Liver (tissue), 8 donors: ENCODE measurements at regions not wholly inside any gene's neighbourhood (a gene's known extent, or its start where the extent isn't known, plus 50 kb on each side); places are given as distances from the start of the nearest gene placed in this dataset.
"Not testable (repeated sequence)": the region's sequence is repeated elsewhere in the genome, so short reads cannot be mapped to it uniquely, and the experiment has no call there.

ENCODE experiments used
- DNase-seq: peaks from one replicate; pipeline ENCODE4 v3.0.0-alpha.2; 2017; ENCODE audit warnings: low spot score
- H3K27ac ChIP-seq, 2 donors: one replicate each; pipeline ENCODE4 v1.7.0; 2013; ENCODE audit warnings: inconsistent platforms in 2 of 2, low read length in 2 of 2, control low read depth in 1 of 2, low read depth in 1 of 2, mild to moderate bottlenecking in 1 of 2
- H3K27me3 ChIP-seq, 4 donors: one replicate each; pipeline versions ENCODE4 v1.6.1 to v1.7.0; 2013; ENCODE audit warnings: low read length in 3 of 4, inconsistent platforms in 1 of 4, mild to moderate bottlenecking in 1 of 4, moderate library complexity in 1 of 4; ENCODE audit not compliant: control insufficient read depth in 4 of 4, insufficient read depth in 4 of 4
- H3K36me3 ChIP-seq, 4 donors: one replicate each; pipeline versions ENCODE4 v1.6.1 to v1.7.0; 2013; ENCODE audit warnings: low read length in 3 of 4, mild to moderate bottlenecking in 3 of 4, low read depth in 1 of 4, moderate library complexity in 1 of 4; ENCODE audit not compliant: control insufficient read depth in 4 of 4, insufficient read depth in 3 of 4
- H3K4me1 ChIP-seq, 4 donors: one replicate each; pipeline versions ENCODE4 v1.6.1 to v1.7.0; 2013; ENCODE audit warnings: low read length in 3 of 4, mild to moderate bottlenecking in 3 of 4, moderate library complexity in 1 of 4; ENCODE audit not compliant: control insufficient read depth in 4 of 4, insufficient read depth in 4 of 4
- H3K4me3 ChIP-seq, 3 donors: one replicate each; pipeline versions ENCODE4 v1.6.1 to v1.7.0; 2013; ENCODE audit warnings: low read length in 3 of 3, control low read depth in 1 of 3, low read depth in 1 of 3, mild to moderate bottlenecking in 1 of 3
- H3K9ac ChIP-seq, 2 donors: one replicate each; pipeline ENCODE4 v1.7.0; 2013; ENCODE audit warnings: low read length in 2 of 2, mild to moderate bottlenecking in 2 of 2, moderate library complexity in 2 of 2, control low read depth in 1 of 2, low read depth in 1 of 2
- H3K9me3 ChIP-seq, 4 donors: one replicate each; pipeline versions ENCODE4 v1.6.1 to v1.7.0; 2013; ENCODE audit warnings: low read length in 3 of 4; ENCODE audit not compliant: control insufficient read depth in 4 of 4
- CTCF ChIP-seq: fragments of 150-350 bp; IDR thresholded peaks from 2 replicates; pipeline ENCODE4 v1.5.1; 2017; ENCODE audit warnings: improper control_type of control experiment, low read depth, low read length; ENCODE audit not compliant: missing input control
- EGR1 ChIP-seq, 2 donors: IDR thresholded peaks; 2 replicates each; pipeline ENCODE4 v1.6.1; 2016 to 2018; ENCODE audit warnings: antibody characterized with exemption in 2 of 2, low read depth in 2 of 2
- FOXA1 ChIP-seq: IDR thresholded peaks from 2 replicates; pipeline ENCODE4 v1.6.1; 2016; ENCODE audit warnings: antibody characterized with exemption
- FOXA2 ChIP-seq: IDR thresholded peaks from 2 replicates; pipeline ENCODE4 v1.6.1; 2016; ENCODE audit warnings: antibody characterized with exemption
- GABPA ChIP-seq, 2 donors: IDR thresholded peaks in 1 of 2; conservative IDR thresholded peaks in 1 of 2; 2 replicates each; pipeline ENCODE4 v1.6.1; 2016; ENCODE audit warnings: antibody characterized with exemption in 2 of 2, mild to moderate bottlenecking in 1 of 2, moderate library complexity in 1 of 2
- HNF4A ChIP-seq, 2 donors: conservative IDR thresholded peaks; 2 replicates each; pipeline ENCODE4 v1.6.1; 2016; ENCODE audit warnings: antibody characterized with exemption in 2 of 2, mild to moderate bottlenecking in 2 of 2
- HNF4G ChIP-seq: IDR thresholded peaks from 2 replicates; pipeline ENCODE4 v1.6.1; 2016; ENCODE audit warnings: antibody characterized with exemption
- JUND ChIP-seq, 2 donors: IDR thresholded peaks; 2 replicates each; pipeline ENCODE4 v1.6.1; 2016; ENCODE audit warnings: antibody characterized with exemption in 2 of 2
- NR2F2 ChIP-seq: IDR thresholded peaks from 2 replicates; pipeline ENCODE4 v1.6.1; 2016; ENCODE audit warnings: antibody characterized with exemption
- RAD21 ChIP-seq, 2 donors: IDR thresholded peaks; 2 replicates each; pipeline ENCODE4 v1.6.1; 2016; ENCODE audit warnings: antibody characterized with exemption in 2 of 2, mild to moderate bottlenecking in 2 of 2
- REST ChIP-seq: IDR thresholded peaks from 2 replicates; pipeline ENCODE4 v1.6.1; 2016; ENCODE audit warnings: antibody characterized with exemption, mild to moderate bottlenecking
- RXRA ChIP-seq, 2 donors: IDR thresholded peaks; 2 replicates each; pipeline ENCODE4 v1.6.1; 2017 to 2018; ENCODE audit warnings: antibody characterized with exemption in 2 of 2, mild to moderate bottlenecking in 1 of 2
- SP1 ChIP-seq: IDR thresholded peaks from 2 replicates; pipeline ENCODE4 v1.6.1; 2018; ENCODE audit warnings: antibody characterized with exemption, mild to moderate bottlenecking
- TAF1 ChIP-seq: conservative IDR thresholded peaks from 2 replicates; pipeline ENCODE4 v1.6.1; 2016; ENCODE audit warnings: antibody characterized with exemption, mild to moderate bottlenecking
- YY1 ChIP-seq: IDR thresholded peaks from 2 replicates; pipeline ENCODE4 v1.6.1; 2016; ENCODE audit warnings: antibody characterized with exemption, mild to moderate bottlenecking
- WGBS: extraction: QIAGEN DNeasy Blood & Tissue Kit; methylation state at CpG from one replicate; pipeline ENCODE4 v1.1.7; 2013; 5-methylcytosine and 5-hydroxymethylcytosine counted together
- TF ChIP-seq, protein P1 (sequence below): IDR thresholded peaks from 2 replicates; pipeline ENCODE4 v1.6.1; 2016; ENCODE audit warnings: antibody characterized with exemption
- TF ChIP-seq, protein P2 (sequence below): IDR thresholded peaks from 2 replicates; pipeline ENCODE4 v1.6.1; 2016; ENCODE audit warnings: antibody characterized with exemption
- donor health status: healthy.
- donor health status: healthy.
- donor health status: healthy.
- donor health status: healthy.
- donor health status: healthy.

- no peak overlapping the region for H3K4me3 ChIP-seq
- WGBS, result 94% methylated on average over 2 of the region's 2 CpGs
- no peak overlapping the region for H3K27ac ChIP-seq
- no peaks in the 10 kb centered on the region for H3K4me1 ChIP-seq
- H3K9me3 ChIP-seq, result no peaks in the 10 kb centered on the region
- no peaks in the 10 kb centered on the region for H3K36me3 ChIP-seq
- no peak overlapping the region for H3K9ac ChIP-seq
- no peak for DNase-seq
- no peak for TF ChIP-seq RXRA (IDR thresholded peaks at IDR 0.05)
- no peak for TF ChIP-seq YY1
- TF ChIP-seq FOXA1, result no peak
- TF ChIP-seq GABPA (IDR thresholded peaks at IDR 0.05 in 1 of 2, conservative IDR thresholded peaks at IDR 0.05 in 1 of 2), result no peak
- no peak for TF ChIP-seq JUND (IDR thresholded peaks at IDR 0.05)
- TF ChIP-seq, protein P1, sequence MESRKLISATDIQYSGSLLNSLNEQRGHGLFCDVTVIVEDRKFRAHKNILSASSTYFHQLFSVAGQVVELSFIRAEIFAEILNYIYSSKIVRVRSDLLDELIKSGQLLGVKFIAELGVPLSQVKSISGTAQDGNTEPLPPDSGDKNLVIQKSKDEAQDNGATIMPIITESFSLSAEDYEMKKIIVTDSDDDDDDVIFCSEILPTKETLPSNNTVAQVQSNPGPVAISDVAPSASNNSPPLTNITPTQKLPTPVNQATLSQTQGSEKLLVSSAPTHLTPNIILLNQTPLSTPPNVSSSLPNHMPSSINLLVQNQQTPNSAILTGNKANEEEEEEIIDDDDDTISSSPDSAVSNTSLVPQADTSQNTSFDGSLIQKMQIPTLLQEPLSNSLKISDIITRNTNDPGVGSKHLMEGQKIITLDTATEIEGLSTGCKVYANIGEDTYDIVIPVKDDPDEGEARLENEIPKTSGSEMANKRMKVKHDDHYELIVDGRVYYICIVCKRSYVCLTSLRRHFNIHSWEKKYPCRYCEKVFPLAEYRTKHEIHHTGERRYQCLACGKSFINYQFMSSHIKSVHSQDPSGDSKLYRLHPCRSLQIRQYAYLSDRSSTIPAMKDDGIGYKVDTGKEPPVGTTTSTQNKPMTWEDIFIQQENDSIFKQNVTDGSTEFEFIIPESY, result no peak
- TF ChIP-seq RAD21 (IDR thresholded peaks at IDR 0.05), result no peak
- TF ChIP-seq REST, result no peak
- TF ChIP-seq, protein P2, sequence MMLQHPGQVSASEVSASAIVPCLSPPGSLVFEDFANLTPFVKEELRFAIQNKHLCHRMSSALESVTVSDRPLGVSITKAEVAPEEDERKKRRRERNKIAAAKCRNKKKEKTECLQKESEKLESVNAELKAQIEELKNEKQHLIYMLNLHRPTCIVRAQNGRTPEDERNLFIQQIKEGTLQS, result no peak
- no peak for TF ChIP-seq NR2F2
- no peak for TF ChIP-seq SP1
- TF ChIP-seq CTCF, result no peak
- no peak for TF ChIP-seq HNF4G
- no peak for TF ChIP-seq EGR1 (IDR thresholded peaks at IDR 0.05; ENCODE audit: low read depth in 2 of 2)
- TF ChIP-seq TAF1, result no peak
- no peak for TF ChIP-seq HNF4A (conservative IDR thresholded peaks at IDR 0.05)
- no peak for TF ChIP-seq FOXA2
- H3K27me3 ChIP-seq, result no peaks in the 10 kb centered on the region
Observed at GRCh38 chrX:148298737-148299136, 201.7 kb upstream of the AFF2 start.

DNA sequence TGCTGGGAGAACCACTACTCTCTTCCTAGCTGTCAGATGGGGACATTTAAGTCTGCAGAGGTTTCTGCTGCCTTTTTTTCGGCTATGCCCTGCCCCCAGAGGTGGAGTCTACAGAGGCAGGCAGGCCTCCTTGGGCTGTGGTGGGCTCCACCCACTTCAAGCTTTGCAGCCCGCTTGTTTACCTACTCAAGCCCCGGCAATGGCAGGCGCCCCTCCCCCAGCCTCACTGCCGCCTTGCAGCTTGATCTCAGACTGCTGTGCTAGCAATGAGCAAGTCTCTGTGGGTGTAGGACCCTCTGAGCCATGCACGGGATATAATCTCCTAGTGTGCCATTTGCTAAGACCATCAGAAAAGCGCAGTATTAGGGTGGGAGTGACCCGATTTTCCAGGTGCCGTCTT is 195.2 kb upstream of the AFF2 start:
- not testable (repeated sequence) for H3K9ac ChIP-seq
- 86% methylated on average over 9 of the region's 9 CpGs for WGBS

More for the DNA sequence above, 195.2 kb upstream of the AFF2 start:
- DNase-seq, H3K9me3 ChIP-seq, H3K27me3 ChIP-seq, H3K36me3 ChIP-seq, H3K4me3 ChIP-seq, H3K27ac ChIP-seq, H3K4me1 ChIP-seq: not testable (repeated sequence)
